Panc1 (cell line): ENCODE measurements at regions not wholly inside any gene's neighbourhood (a gene's known extent, or its start where the extent isn't known, plus 50 kb on each side); places are given as distances from the start of the nearest gene placed in this dataset.

Experiments
- ATAC-seq: fragments of 200-7000 bp; cut with Tn5 transposase; 2 replicates; pipeline ENCODE4 v1.9.1; 2020; ENCODE audit warnings: mild to moderate bottlenecking, moderate library complexity
- BruUV-seq: library from RNA; stranded (reverse); fragments of 400-500 nt; replicated peaks from 2 replicates; lab custom pipeline; 2021; lab: Mats Ljungman, UMichigan
- CTCF ChIA-PET: fragments of 300-600 bp; sonication (Branson Sonifier 250); formaldehyde crosslinking; loops from one replicate; lab custom pipeline; 2022; ENCODE audit warnings: antibody characterized with exemption; lab: Charles Lee
- POLR2A ChIA-PET: fragments of 300-600 bp; sonication (Branson Sonifier 250); formaldehyde crosslinking; loops from one replicate; lab custom pipeline; 2022; ENCODE audit warnings: antibody characterized with exemption; lab: Charles Lee
- DNase-seq: peaks from one replicate; pipeline ENCODE4 v3.0.0-alpha.2; 2010; ENCODE audit warnings: low read depth, low spot score
- H3K27ac ChIP-seq: 2 replicates; pipeline ENCODE4 v1.5.1; 2011; ENCODE audit warnings: mild to moderate bottlenecking, low read length, inconsistent platforms
- H3K27me3 ChIP-seq: fragments of 200-500 bp; sonication (Bioruptor generic); 2 replicates; pipeline ENCODE4 v1.6.0; 2014; ENCODE audit warnings: low read length, inconsistent platforms; ENCODE audit not compliant: control insufficient read depth, insufficient read depth
- H3K36me3 ChIP-seq: fragments of 200-500 bp; sonication (Bioruptor generic); 2 replicates; pipeline ENCODE4 v1.5.1; 2014; ENCODE audit warnings: inconsistent platforms, mild to moderate bottlenecking, low read length, moderate library complexity; ENCODE audit not compliant: control insufficient read depth, insufficient read depth
- H3K4me1 ChIP-seq: 2 replicates; pipeline ENCODE4 v1.5.1; 2011; ENCODE audit warnings: inconsistent platforms, mild to moderate bottlenecking, low read length, moderate library complexity; ENCODE audit not compliant: control insufficient read depth, insufficient read depth
- H3K4me3 ChIP-seq, 2 experiments: 2 replicates each; pipeline ENCODE4 v1.5.1; 2011 to 2012; ENCODE audit warnings: low read depth in 2 of 2, low read length in 2 of 2, mild to moderate bottlenecking in 2 of 2, inconsistent platforms in 1 of 2, moderate library complexity in 1 of 2
- H3K9me3 ChIP-seq: fragments of 200-500 bp; sonication (Bioruptor generic); 2 replicates; pipeline ENCODE4 v1.5.1; 2014; ENCODE audit warnings: low read depth, mild to moderate bottlenecking, inconsistent platforms, low read length, moderate library complexity; ENCODE audit not compliant: control insufficient read depth, insufficient read depth
- CTCF ChIP-seq: fragments of 450-650 bp; IDR thresholded peaks from 2 replicates; pipeline ENCODE4 v1.5.1; 2017; ENCODE audit warnings: mild to moderate bottlenecking
- POLR2AphosphoS5 ChIP-seq: IDR thresholded peaks from 2 replicates; pipeline ENCODE4 v1.6.1; 2012; ENCODE audit warnings: mild to moderate bottlenecking, low read depth, low read length, moderate library complexity
- REST ChIP-seq, 2 experiments: IDR thresholded peaks; 2 replicates each; pipeline ENCODE4 v1.6.1; 2011 to 2012; ENCODE audit warnings: low read depth in 2 of 2, control low read depth in 1 of 2, low read length in 1 of 2, mild to moderate bottlenecking in 1 of 2, moderate library complexity in 1 of 2; ENCODE audit not compliant: insufficient read depth in 1 of 2
- SIN3A ChIP-seq: IDR thresholded peaks from 2 replicates; pipeline ENCODE4 v1.6.1; 2012; ENCODE audit warnings: low read depth, mild to moderate bottlenecking, low read length, moderate library complexity, borderline replicate concordance; ENCODE audit not compliant: insufficient read depth
- TCF7L2 ChIP-seq: IDR thresholded peaks from 2 replicates; pipeline ENCODE4 v1.6.1; 2011; ENCODE audit warnings: mild to moderate bottlenecking, low read depth, low read length, inconsistent platforms
- in situ Hi-C: cut with HindIII; loops from 2 replicates; pipeline ENCODE4 v1.10.0; 2016; ENCODE audit warnings: low sequenced_read_pairs, low pct_unique_long_range_greater_than_20kb
- intact Hi-C: fragments of 100-400 bp; cut with micrococcal nuclease; formaldehyde crosslinking; loops from one replicate; pipeline ENCODE4 v1.10.0; 2022; ENCODE audit not compliant: unreplicated experiment

- no peak for ATAC-seq
- BruUV-seq: no TSS peak
- in situ Hi-C loops: no loop called here
Observed at GRCh38 chr16:72464052-72464451, 292.1 kb upstream of the PMFBP1 start.

GRCh38 chr16:72458035-72458434 is 286.1 kb upstream of the PMFBP1 start:
- H3K4me1 ChIP-seq: no peaks in the 10 kb centered on the region
- BruUV-seq: no TSS peak
- CTCF ChIA-PET: no interaction called here
- H3K36me3 ChIP-seq: no peaks in the 10 kb centered on the region
- in situ Hi-C loops: no loop called here
- H3K27me3 ChIP-seq: no peaks in the 10 kb centered on the region
- intact Hi-C loops: no loop called here
- DNase-seq (no peak), ATAC-seq (no peak)
- H3K4me3 ChIP-seq: no peak overlapping the region
- H3K9me3 ChIP-seq: no peaks in the 10 kb centered on the region
- TF ChIP-seq TCF7L2: no peak
- TF ChIP-seq SIN3A: no peak
- no peak for TF ChIP-seq REST (IDR thresholded peaks at IDR 0.05; ENCODE audit: insufficient read depth in 1 of 2, low read depth in 2 of 2, low read length in 1 of 2)
- TF ChIP-seq CTCF: no peak
- TF ChIP-seq POLR2AphosphoS5: no peak
- H3K27ac ChIP-seq: no peak overlapping the region
- POLR2A ChIA-PET: no interaction called here

More at GRCh38 chr16:72464052-72464451, 292.1 kb upstream of the PMFBP1 start:
- Histone ChIP-seq H3K4me3 (no peak overlapping the region), H3K27me3 (no peaks in the 10 kb centered on the region), H3K36me3 (no peaks in the 10 kb centered on the region), H3K27ac (no peak overlapping the region), H3K4me1 (no peaks in the 10 kb centered on the region), H3K9me3 (no peaks in the 10 kb centered on the region)
- CTCF ChIA-PET: no interaction called here
- intact Hi-C loops: no loop called here
- DNase-seq: no peak
- TF ChIP-seq TCF7L2: no peak
- no peak for TF ChIP-seq CTCF
- TF ChIP-seq SIN3A: no peak
- no peak for TF ChIP-seq REST (IDR thresholded peaks at IDR 0.05; ENCODE audit: insufficient read depth in 1 of 2, low read depth in 2 of 2, low read length in 1 of 2)
- no peak for TF ChIP-seq POLR2AphosphoS5
- POLR2A ChIA-PET: no interaction called here
